Endothelial cell of umbilical vein (primary cell): ENCODE measurements at regions not wholly inside any gene's neighbourhood (a gene's known extent, or its start where the extent isn't known, plus 50 kb on each side); places are given as distances from the start of the nearest gene placed in this dataset.

Source experiments
- BruUV-seq: library from RNA; stranded (reverse); fragments of 400-500 nt; replicated peaks from 2 replicates; lab custom pipeline; 2021; lab: Mats Ljungman, UMichigan
- CTCF ChIA-PET: fragments of 300-600, 350-600 bp; sonication (Branson Sonifier 250); formaldehyde crosslinking; loops from one replicate; lab custom pipeline; 2021; ENCODE audit warnings: antibody characterized with exemption, inconsistent platforms; lab: Charles Lee
- POLR2A ChIA-PET: fragments of 300-600, 350-600 bp; sonication (Branson Sonifier 250); formaldehyde crosslinking; loops from one replicate; lab custom pipeline; 2021; ENCODE audit warnings: antibody characterized with exemption, inconsistent platforms; lab: Charles Lee
- DNase-seq: peaks from one replicate; pipeline ENCODE4 v3.0.0-alpha.2; 2011; ENCODE audit warnings: low read depth, low spot score
- FAIRE-seq: peaks from 2 replicates; lab custom pipeline; 2011; peaks lifted over from hg19 to GRCh38; lab: Jason Lieb, UNC
- H2AFZ ChIP-seq: 2 replicates; pipeline ENCODE4 v1.6.0; 2012; ENCODE audit warnings: low read depth, low read length, control low read depth, inconsistent platforms
- H3K27ac ChIP-seq: 2 replicates; pipeline ENCODE4 v1.5.1; 2011; ENCODE audit warnings: low read depth, mild to moderate bottlenecking, control low read depth, low read length, moderate library complexity; ENCODE audit not compliant: insufficient read depth
- H3K27me3 ChIP-seq, 2 experiments: 2 replicates each; pipeline versions ENCODE4 v1.6.0 to v1.6.1; 2011; ENCODE audit warnings: low read length in 2 of 2, mixed read lengths in 1 of 2; ENCODE audit not compliant: control insufficient read depth in 2 of 2, insufficient read depth in 2 of 2
- H3K36me3 ChIP-seq, 2 experiments: 2 replicates in 1 of 2; 3 replicates in 1 of 2; pipeline ENCODE4 v1.5.1; 2011; ENCODE audit warnings: low read length in 2 of 2, mild to moderate bottlenecking in 1 of 2, moderate library complexity in 1 of 2; ENCODE audit not compliant: control insufficient read depth in 2 of 2, insufficient read depth in 2 of 2; ENCODE audit errors: extremely low read depth in 1 of 2
- H3K4me1 ChIP-seq: 3 replicates; pipeline ENCODE4 v1.5.1; 2011; ENCODE audit warnings: mild to moderate bottlenecking, low read length; ENCODE audit not compliant: control insufficient read depth, insufficient read depth; ENCODE audit errors: extremely low read depth
- H3K4me2 ChIP-seq: 2 replicates; pipeline ENCODE4 v1.6.1; 2011; ENCODE audit warnings: low read length, control low read depth, mixed read lengths; ENCODE audit not compliant: insufficient read depth
- H3K4me3 ChIP-seq, 3 experiments: fragments of 200-600 bp in 1 of 3; sonication (generic), shearing (Covaris generic) in 1 of 3; replicated peaks in 1 of 3; 2 replicates each; pipeline ENCODE4 v1.5.1; 2011 to 2016; ENCODE audit warnings: control low read depth in 3 of 3, low read length in 3 of 3, mild to moderate bottlenecking in 2 of 3, inconsistent platforms in 1 of 3, low read depth in 1 of 3, moderate library complexity in 1 of 3; ENCODE audit not compliant: insufficient read depth in 1 of 3
- H3K79me2 ChIP-seq: 2 replicates; pipeline ENCODE4 v1.6.0; 2012; ENCODE audit warnings: low read length, inconsistent platforms; ENCODE audit not compliant: control insufficient read depth, insufficient read depth
- H3K9ac ChIP-seq: replicated peaks from 2 replicates; pipeline ENCODE3; 2011; ENCODE audit warnings: low read length, control low read depth; ENCODE audit not compliant: insufficient read depth; ENCODE audit errors: extremely low read depth
- H3K9me1 ChIP-seq: replicated peaks from 3 replicates; pipeline ENCODE4 v1.6.0; 2011; ENCODE audit warnings: mild to moderate bottlenecking, low read length; ENCODE audit not compliant: control insufficient read depth, insufficient read depth; ENCODE audit errors: extremely low read depth
- H3K9me3 ChIP-seq: replicated peaks from 2 replicates; pipeline ENCODE4 v1.5.1; 2012; ENCODE audit warnings: low read length, inconsistent platforms; ENCODE audit not compliant: control insufficient read depth, insufficient read depth
- H4K20me1 ChIP-seq: replicated peaks from 2 replicates; pipeline ENCODE3; 2011; ENCODE audit warnings: mild to moderate bottlenecking, low read length; ENCODE audit not compliant: control insufficient read depth, insufficient read depth; ENCODE audit errors: extremely low read depth
- EZH2 ChIP-seq: IDR thresholded peaks from 2 replicates; pipeline ENCODE4 v1.6.1; 2012; ENCODE audit warnings: borderline replicate concordance, low read depth, mild to moderate bottlenecking, moderate library complexity, low read length, inconsistent platforms; ENCODE audit not compliant: severe bottlenecking
- FOS ChIP-seq: IDR thresholded peaks from 2 replicates; pipeline ENCODE4 v1.6.1; 2011; ENCODE audit warnings: mild to moderate bottlenecking, low read length, moderate library complexity, borderline replicate concordance; ENCODE audit not compliant: insufficient read depth
- GATA2 ChIP-seq: IDR thresholded peaks from 2 replicates; pipeline ENCODE4 v1.7.0; 2011; ENCODE audit warnings: low read depth, mild to moderate bottlenecking, moderate library complexity, mixed read lengths, low read length; ENCODE audit not compliant: insufficient read length, insufficient read depth
- JUN ChIP-seq: IDR thresholded peaks from 2 replicates; pipeline ENCODE4 v1.6.1; 2011; ENCODE audit warnings: borderline replicate concordance, low read depth; ENCODE audit not compliant: insufficient read length, insufficient read depth
- MYC ChIP-seq: IDR thresholded peaks from one replicate; pipeline ENCODE4 v1.6.1; 2011; ENCODE audit warnings: mild to moderate bottlenecking, low read depth, low read length
- POLR2A ChIP-seq: IDR thresholded peaks from 2 replicates; pipeline ENCODE4 v1.6.1; 2012; ENCODE audit warnings: low read depth, mild to moderate bottlenecking, control low read depth, low read length
- POLR2AphosphoS5 ChIP-seq: IDR thresholded peaks from 2 replicates; pipeline ENCODE4 v1.6.1; 2012; ENCODE audit warnings: low read depth, mild to moderate bottlenecking, control low read depth, low read length, moderate library complexity; ENCODE audit not compliant: insufficient read depth
- dilution Hi-C: fragments of 300-500 bp; cut with MboI; formaldehyde crosslinking; loops from one replicate; pipeline ENCODE4 v1.15.0; 2019; ENCODE audit warnings: low sequenced_read_pairs; ENCODE audit not compliant: extremely low pct_ligation_motif_present
- intact Hi-C: fragments of 100-400 bp; cut with micrococcal nuclease; formaldehyde crosslinking; loops from one replicate; pipeline ENCODE4 v1.10.0; 2022
- TF ChIP-seq, protein P1 (sequence below), 2 donors: IDR thresholded peaks; 1 replicate in 1 of 2; 2 replicates in 1 of 2; pipeline ENCODE4 v1.5.1; 2011; ENCODE audit warnings: low read length in 2 of 2, mild to moderate bottlenecking in 2 of 2, moderate library complexity in 2 of 2, control low read depth in 1 of 2, inconsistent platforms in 1 of 2, low read depth in 1 of 2; ENCODE audit not compliant: insufficient read depth in 1 of 2; ENCODE audit errors: extremely low read depth in 1 of 2
- TF ChIP-seq, protein P2 (sequence below): IDR thresholded peaks from 2 replicates; pipeline ENCODE4 v1.6.1; 2011; ENCODE audit not compliant: insufficient read depth, insufficient read length

GRCh38 chr1:61520401-61520800 lies 204.5 kb downstream of the TM2D1 start:
- dilution Hi-C loops: no loop called here
- H3K79me2 ChIP-seq: no peaks in the 10 kb centered on the region
- H3K27me3 ChIP-seq: no peaks in the 10 kb centered on the region
- no peaks in the 10 kb centered on the region for H3K36me3 ChIP-seq
- no peak overlapping the region for H3K27ac ChIP-seq
- H4K20me1 ChIP-seq: no peaks in the 10 kb centered on the region
- no peak overlapping the region for H3K9ac ChIP-seq
- H3K4me2 ChIP-seq: no peak overlapping the region
- TF ChIP-seq EZH2: no peak
- H3K4me1 ChIP-seq: no peaks in the 10 kb centered on the region
- H3K9me3 ChIP-seq: no peaks in the 10 kb centered on the region
- H2AFZ ChIP-seq: no peak overlapping the region
- POLR2A ChIA-PET: no interaction called here
- no peak for DNase-seq
- no peak overlapping the region for H3K4me3 ChIP-seq
- intact Hi-C loops: no loop called here
- no peak for FAIRE-seq
- CTCF ChIA-PET: no interaction called here
- H3K9me1 ChIP-seq: no peaks in the 10 kb centered on the region
- BruUV-seq: no TSS peak

DNA sequence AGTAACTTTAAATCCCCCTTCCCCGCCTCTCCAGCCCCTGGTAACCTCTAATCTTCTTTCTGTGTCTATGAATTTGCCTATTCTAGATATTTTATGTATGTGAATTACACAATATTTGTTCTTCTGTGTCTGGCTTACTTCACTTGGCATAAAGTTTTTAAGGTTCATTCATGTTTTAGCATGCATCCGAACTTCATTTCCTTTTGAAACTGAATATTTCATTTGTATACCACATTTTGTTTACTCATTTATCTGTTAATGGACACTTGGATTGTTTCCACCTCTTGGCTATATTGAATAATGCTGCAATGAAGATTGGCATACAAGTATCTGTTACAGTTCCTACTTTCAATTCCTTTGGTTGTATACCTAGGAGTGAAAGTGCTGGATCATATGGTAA lies 205.3 kb downstream of the TM2D1 start:
- DNase-seq (no peak), FAIRE-seq (no peak)
- TF ChIP-seq POLR2A (no peak), FOS (no peak), EZH2 (no peak), POLR2AphosphoS5 (no peak), GATA2 (no peak), MYC (no peak), JUN (no peak)
- TF ChIP-seq, protein P1, sequence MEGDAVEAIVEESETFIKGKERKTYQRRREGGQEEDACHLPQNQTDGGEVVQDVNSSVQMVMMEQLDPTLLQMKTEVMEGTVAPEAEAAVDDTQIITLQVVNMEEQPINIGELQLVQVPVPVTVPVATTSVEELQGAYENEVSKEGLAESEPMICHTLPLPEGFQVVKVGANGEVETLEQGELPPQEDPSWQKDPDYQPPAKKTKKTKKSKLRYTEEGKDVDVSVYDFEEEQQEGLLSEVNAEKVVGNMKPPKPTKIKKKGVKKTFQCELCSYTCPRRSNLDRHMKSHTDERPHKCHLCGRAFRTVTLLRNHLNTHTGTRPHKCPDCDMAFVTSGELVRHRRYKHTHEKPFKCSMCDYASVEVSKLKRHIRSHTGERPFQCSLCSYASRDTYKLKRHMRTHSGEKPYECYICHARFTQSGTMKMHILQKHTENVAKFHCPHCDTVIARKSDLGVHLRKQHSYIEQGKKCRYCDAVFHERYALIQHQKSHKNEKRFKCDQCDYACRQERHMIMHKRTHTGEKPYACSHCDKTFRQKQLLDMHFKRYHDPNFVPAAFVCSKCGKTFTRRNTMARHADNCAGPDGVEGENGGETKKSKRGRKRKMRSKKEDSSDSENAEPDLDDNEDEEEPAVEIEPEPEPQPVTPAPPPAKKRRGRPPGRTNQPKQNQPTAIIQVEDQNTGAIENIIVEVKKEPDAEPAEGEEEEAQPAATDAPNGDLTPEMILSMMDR (IDR thresholded peaks at IDR 0.05; ENCODE audit: extremely low read depth in 1 of 2, insufficient read depth in 1 of 2, low read depth in 1 of 2, low read length in 2 of 2): no peak
- TF ChIP-seq, protein P2, sequence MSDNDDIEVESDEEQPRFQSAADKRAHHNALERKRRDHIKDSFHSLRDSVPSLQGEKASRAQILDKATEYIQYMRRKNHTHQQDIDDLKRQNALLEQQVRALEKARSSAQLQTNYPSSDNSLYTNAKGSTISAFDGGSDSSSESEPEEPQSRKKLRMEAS: no peak
- intact Hi-C loops (no loop called here), dilution Hi-C loops (no loop called here)
- ChIA-PET CTCF (no interaction called here), POLR2A (no interaction called here)
- Histone ChIP-seq H3K4me3 (no peak overlapping the region), H2AFZ (no peak overlapping the region), H3K27ac (no peak overlapping the region), H3K9me3 (no peaks in the 10 kb centered on the region), H3K4me2 (no peak overlapping the region), H3K36me3 (no peaks in the 10 kb centered on the region), H3K9ac (no peak overlapping the region), H4K20me1 (no peaks in the 10 kb centered on the region), H3K4me1 (no peaks in the 10 kb centered on the region), H3K79me2 (no peaks in the 10 kb centered on the region), H3K9me1 (no peaks in the 10 kb centered on the region), H3K27me3 (no peaks in the 10 kb centered on the region)
- BruUV-seq: no TSS peak
